GM19025 (cell line): ENCODE measurements at regions not wholly inside any gene's neighbourhood (a gene's known extent, or its start where the extent isn't known, plus 50 kb on each side); places are given as distances from the start of the nearest gene placed in this dataset.

ENCODE experiments used
- ATAC-seq: cut with Tn5 transposase; IDR thresholded peaks from one replicate; pipeline ENCODE4 v1.9.1; 2021; ENCODE audit warnings: mild to moderate bottlenecking, low read depth, moderate library complexity; ENCODE audit not compliant: unreplicated experiment

DNA sequence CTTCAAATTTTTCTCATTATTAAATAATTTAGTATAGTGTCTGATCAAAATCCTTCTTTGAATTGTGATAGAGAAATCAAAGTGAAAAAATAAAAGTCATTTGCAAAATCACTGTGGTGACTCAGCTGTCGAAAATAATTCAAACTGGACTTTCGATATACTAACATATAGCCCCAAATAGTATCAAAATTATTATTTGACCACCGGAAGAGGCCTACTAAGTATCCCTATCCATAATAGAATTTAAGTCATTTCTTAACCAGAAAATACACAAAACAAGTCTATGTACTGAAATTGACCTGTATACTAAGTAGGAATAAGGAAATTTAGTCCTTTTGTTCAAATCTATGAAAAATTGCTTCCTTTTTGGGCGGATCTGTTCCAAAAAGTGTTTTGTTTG, 180.7 kb downstream of the MRPL39 start:
- no peak for ATAC-seq

DNA sequence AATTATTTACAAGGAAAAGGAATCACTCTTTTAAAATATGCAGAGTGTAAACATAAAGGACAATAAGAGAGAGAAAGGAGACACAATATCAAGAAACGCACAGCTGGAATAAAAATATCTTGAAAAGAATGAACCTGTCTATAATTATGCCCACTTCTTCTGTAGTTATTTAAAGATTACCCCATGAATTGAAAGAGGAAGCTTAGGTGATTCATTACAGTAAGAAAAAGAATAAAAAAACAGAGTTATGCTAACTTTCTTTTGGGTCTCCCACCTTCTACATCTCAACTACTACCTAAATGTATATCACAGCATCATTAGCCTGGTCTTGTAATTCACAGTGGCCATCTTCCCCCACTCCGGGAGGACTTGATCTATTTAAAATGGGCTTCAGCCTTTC, 182.1 kb downstream of the MRPL39 start:
- ATAC-seq: no peak

DNA sequence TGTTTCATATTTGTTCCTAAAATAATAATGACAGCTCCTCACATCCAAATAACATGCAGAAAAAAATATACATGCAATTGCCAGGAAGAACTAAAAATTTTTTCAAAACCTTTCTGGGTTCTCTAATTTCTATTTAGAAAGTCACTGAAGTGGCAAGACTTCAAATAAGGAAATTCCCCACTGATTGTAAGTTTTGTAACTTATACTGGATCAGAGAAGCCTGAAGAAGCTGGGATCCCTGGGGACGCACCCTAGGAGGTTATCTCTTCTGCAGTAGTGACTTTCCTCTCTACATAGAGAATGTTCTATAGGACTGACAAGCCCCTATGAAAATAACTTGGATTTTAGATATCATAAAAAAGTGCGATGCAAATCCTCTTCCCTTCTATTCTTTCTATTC, 182.6 kb downstream of the MRPL39 start:
- ATAC-seq: no peak

DNA sequence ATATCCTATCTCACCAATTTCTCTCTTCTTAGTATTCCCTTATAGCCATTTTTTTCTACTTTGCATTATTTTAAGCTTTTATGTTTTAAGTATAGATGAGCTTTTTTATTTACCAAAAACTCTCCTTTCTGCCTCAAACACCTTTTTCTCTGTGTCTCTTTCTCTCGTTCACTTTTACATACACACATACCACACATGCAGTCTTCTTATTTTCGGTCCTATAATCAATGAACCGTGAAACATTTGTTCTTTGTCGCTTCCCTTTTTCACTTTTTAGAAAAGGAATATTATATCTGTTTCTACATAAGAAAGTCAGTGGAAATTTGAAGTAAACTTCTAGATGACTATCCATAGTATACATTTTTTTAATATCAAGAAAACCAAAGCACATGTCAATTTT, 183.2 kb downstream of the MRPL39 start:
- no peak for ATAC-seq

DNA sequence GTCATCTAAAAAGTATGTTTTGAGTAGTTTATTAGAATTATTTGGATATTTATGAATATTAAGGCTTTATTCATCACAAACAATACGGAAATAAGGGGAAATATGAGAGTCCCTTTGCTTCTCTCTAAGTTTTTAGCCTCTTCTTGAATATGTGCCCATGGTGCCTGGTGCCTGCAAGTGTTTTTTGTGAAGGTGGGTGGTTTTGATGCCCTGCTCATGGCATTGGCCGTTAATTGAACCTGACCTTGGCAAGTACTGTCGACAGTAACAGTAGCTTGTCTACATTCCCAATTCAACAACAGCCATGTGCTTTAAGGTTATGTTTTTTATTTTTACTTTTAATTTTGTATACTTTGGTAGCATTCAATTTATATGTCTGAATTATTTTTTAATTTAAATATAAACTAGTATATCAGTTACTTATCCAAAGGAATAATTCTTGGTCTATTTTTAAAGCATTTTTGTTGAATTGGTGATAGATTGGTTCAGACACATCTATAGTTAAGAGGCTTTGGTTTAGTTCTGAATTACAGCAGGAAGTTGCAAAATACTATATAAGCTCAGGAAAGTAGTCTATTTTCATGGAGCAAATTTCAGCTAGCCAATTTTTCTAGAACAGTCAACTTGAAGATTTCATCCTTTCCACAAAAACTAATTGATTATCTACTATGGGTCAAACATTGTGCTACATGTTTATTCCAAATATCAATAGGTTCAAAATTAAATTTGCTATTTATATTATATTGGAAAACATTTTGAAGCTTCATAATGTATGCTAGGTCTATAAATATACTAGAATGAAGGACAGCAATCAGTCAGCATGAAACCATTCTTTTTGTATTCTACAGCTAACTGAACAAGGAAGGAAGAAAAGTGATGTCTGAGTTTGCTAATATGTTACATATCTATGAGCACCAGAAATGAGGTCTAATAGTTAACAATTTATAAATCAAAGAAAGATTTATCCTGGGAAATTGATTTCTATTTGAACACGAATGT, 184.4 kb downstream of the MRPL39 start:
- ATAC-seq: no peak

DNA sequence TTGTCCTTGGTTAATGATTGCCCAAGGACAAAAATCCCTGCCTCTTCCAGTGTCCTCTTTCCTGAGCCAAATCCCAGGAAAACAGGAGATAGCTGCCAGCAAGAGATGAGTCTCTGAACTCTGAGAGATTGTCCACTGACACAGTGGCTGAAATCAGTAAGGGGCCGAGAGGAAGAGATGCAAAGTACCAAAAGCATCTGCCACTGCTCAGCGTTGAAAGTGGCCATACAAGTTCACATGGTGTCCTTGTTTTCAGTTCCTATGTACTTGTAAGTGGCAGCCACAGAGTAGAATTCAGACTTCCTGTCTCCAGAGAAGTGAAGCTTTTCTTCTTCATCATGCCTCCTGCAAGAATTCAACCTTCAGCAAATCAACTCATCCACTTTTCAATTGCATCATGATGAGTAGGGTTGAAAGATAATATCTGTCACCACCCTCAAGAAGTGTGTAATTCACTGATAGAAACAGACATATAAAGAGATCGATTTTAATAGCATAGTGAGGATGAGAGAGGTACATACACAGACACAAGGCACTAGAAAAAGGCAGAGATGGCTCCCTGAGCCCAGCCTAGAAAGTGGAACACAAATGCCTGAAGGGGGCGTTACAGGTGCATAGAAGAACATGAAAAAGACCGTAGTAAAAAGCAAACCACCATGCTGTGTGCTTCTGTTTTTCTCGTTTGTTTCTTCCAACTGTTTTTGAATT, 185.8 kb downstream of the MRPL39 start:
- ATAC-seq: peak; percentile 65

DNA sequence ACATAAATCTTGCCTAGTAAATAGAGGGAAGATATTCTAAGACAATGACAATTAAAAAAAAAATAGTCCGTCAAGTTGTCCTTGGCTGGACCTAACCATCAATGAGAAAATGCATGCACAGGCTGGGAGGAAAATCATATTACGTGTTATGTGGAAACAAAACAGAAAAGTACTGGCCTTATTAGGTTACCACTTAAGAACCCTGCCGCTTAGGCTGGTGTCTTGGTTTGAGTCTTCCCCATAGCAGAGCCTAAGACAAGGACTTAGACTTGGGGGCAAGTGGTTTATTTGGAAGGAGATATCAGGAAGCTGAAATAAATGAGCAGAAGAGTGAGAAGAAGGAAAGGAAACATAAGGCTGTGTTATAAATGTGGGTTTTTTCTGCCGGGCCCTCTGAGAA, 186.4 kb downstream of the MRPL39 start:
- ATAC-seq: no peak

DNA sequence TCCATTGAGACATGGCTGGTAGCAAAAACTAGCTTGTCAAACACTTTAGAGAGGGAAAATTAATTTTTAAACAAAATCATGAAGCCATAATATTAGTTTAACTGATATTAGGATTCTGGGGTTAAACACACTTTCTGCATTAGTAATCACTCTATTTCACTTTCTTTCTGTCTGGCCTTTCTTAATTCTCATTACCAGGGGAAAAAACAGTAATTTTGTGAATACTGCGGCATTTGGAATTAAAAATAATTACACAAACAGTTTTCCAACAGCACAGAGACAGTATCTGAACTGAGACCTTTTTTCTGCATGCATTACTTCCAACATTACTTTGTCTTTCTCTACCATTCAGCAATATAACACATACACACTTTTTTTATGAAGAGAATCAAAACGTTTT, 190.6 kb downstream of the MRPL39 start:
- ATAC-seq: no peak

DNA sequence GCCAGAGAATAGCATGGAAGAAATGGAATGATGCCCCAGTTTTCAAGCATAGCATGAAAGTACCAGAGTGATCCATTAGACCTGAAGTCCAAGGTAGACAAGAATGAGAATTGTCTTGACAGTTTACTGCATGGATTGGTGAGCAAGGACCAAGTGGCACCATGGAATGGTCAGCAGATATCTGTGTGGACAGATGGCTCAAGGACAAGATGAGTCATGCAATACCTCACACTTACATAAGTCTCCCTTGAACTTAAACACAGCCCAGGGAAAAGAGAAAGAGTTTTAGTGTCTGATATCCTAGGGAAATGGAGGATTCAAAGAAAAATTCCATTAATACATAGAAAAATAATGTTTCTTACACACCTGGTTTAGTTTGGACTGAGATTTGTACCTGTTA, 195.2 kb downstream of the MRPL39 start:
- ATAC-seq: no peak

DNA sequence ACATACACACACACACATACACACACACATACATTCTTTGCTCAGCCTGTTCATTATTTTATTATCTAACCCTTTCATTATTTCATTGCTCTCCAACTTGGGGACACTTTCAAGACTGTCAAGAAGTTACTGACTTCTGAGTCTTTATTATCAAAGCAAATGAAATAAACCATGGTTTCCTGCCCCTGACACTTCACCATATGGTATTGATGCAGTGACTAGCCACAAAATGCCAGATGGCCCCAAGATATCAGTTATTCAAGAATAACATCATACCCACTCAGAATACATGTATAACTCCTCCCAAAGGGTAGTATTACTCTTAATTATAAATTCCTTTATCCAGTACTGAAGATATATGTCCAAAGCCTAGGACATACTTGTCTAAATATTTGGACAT, 197.3 kb downstream of the MRPL39 start:
- ATAC-seq: no peak

DNA sequence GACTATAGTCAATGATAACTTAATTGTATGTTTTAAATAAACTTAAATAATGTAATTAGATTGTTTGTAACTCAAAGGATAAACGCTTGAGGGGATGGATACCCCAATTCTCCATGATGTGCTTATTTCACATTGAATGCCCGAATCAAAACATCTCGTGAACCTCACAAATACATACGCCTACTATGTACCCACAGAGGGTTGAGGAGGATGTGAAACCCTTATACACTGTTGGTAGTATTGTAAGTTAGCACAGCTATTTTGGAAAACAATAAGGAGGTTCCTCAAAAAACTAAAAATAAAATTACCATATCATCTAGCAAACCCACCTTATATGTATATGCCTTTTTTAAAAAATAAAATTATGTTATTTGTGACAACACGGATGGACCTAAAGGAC, 198.6 kb downstream of the MRPL39 start:
- no peak for ATAC-seq

DNA sequence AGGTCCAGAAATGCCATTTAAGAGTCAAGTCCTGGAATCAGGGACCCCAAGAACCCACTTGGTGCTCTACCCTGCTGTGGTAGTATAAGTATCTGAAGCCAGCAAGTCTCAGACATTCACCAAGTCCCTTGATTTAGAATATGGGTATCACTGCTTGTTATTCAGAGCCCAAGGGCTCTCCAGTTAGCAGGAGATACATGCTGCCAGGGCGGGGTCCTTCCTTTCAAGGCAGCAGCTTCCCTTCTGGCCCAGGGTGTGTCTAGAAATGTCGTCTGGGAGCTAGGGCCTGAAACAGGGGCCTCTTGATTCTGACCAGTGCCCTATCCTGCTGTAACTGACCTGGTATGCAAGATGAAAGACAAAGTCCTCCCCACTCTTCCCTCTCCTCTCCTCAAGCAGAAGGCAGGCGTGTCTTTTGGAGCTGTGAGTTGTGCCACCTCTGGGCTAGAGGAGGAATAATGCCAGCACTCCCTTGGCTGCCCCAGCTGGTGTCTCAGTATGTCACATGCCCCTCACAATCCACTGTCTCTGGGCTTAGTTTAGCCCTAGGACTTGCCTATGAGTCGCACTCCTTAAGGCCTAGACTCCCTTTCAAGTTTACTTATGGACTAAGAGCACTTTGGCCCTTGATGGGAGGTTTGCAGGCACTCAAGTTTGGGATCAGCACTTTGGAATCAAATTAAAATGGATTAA, 200.2 kb downstream of the MRPL39 start:
- ATAC-seq: no peak

DNA sequence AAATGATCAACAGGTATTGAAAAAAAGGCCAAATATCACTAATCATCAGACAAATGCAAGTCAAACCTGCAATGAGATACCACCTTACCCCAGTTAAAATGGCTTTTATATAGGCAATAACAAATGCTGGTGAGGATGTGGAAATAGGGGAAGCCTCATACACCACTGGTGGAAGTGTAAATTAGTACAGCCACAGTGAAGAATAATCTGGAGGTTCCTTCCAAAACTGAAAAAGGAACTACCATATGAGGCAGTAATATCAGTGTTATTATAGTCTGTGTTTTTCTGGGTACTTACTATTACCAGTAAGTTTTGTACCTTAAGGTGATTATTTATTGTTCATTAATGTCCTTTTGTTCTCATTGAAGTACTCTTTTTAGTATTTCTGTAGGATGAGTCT, 201.3 kb downstream of the MRPL39 start:
- ATAC-seq: no peak

DNA sequence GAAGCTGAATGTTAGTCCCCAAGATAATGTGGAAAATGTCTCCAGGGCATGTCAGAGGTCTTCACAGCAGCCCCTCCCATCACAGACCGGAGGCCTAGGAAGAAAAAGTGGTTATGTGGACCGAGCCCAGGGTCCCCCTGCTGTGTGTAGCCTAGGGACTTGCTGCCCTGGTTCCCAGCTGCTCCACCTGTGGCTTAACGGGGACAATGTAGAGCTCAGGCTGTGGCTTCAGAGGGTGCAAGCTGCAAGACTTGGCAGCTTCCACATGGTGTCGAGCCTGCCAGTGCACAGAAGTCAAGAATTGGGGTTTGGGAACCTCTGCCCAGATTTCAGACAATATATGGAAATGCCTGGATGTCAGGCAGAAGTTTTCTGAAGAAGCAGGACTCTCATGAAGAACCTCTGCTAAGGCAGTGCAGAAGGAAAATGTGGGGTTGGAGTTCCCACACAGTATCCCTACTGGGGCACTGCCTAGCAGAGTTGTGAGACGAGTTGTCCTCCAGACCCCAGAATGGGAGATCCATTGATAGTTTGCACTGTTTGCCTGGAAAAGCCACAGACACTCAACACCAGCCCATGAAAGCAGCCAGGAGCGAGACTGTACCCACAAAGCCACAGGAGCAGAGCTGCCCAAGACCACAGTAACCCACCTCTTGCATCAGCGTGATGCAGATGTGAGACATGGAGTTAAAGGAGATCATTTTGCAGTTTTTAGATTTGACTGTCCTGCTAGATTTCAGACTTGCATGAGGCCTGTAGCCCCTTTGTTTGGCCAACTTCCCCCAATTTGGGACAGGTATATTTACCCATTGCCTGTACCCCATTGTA, 204.9 kb downstream of the MRPL39 start:
- no peak for ATAC-seq

DNA sequence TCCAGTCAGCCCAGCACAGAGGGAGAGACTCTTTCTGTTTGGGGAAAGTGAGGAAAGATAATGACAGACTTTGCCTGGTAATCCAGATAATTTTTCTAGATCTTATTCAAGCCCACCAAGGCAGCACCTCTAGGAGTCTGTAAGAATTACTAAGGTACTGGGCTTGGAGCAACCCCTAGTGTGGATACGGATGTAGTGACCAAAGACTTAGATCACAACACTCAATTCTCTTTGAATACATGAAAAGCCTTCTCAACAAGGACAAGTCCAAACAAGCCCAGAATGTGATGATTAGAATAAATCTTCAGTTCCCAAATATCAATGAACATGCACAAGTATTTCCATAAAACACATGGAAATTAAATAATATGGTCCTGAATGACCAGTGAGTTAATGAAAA, 206.9 kb downstream of the MRPL39 start:
- ATAC-seq: no peak

DNA sequence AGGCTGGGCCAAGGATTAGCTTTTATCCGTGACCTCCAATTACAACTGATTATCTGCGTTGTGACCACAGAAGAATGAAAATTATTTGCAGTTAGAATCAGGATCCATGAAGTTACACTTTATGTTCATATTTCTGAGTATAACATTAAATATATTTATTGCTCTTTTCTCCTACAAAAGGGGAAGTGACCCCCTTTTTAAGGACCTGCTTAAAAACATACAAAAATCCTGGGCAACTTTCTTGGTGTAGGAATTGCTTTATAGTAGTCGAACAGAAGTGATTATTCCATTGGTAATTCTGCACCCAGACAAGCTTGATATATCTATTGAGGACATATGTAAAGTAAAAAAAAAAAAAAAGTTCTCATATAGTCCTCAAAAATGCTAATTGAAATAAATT, 208.7 kb downstream of the MRPL39 start:
- ATAC-seq: no peak

DNA sequence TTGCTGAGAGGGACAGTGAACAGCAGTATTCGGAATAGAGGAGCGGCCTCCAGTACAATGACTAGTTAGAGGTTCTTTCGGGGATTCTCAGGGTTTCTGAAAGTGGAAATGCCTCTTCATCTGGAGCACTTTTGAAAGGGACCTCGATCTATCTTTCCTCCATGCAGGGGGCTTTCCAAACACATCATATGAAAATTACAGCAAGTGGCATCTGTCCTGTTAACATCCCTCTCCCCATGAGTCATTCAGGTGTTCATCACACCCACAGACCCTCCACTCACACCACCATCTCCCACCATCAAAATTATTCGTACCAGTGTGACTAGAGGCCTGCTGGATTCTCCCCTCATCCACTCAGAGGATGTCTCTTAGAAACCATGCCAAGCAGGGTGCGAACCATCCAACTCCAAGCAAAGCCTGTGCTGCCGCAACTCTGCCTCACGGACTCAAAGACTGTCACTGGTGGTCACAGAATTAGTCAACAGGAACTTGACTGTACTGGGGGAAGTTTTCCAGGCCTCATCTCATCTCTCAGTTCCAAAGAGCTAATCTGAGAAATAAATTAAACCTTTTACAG, 211.1 kb downstream of the MRPL39 start:
- ATAC-seq: peak; percentile 80

DNA sequence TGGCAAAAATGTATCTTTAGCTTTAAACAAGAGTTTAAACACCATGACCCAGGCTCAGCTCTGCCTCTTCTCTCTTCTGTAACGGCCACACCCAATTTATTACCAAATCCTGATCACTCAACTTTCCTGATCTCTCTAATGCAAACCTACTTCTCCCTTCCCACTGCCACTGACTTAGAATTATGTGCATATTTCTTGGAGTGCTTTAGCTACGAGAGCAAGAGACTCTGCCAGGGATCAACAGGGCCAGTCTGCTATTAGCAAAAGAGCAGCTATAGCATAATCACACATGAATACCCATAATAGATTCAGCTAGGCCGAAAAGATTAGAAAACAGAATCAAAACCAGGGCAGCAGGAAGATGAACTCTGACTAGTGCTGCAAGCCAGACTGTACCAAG, 215.5 kb downstream of the MRPL39 start:
- ATAC-seq: no peak

DNA sequence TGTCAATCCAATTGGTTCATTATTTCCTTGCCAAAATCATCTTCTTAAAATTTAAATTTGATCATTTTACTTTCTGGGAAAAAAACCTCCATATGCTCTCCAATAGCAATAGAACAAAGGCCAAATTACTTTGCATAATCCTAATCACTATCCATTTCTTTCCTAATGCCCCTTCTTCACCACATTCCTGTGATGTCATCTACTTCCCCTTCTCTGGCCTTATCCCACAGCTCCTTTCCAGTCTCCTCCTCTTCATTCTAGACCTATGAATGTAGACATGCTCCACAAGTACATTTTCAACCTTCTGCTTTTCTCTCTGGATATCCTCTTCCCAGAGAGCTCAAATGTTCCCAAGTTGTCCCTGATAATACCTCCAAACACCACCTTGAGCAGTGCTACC, 216.6 kb downstream of the MRPL39 start:
- no peak for ATAC-seq

DNA sequence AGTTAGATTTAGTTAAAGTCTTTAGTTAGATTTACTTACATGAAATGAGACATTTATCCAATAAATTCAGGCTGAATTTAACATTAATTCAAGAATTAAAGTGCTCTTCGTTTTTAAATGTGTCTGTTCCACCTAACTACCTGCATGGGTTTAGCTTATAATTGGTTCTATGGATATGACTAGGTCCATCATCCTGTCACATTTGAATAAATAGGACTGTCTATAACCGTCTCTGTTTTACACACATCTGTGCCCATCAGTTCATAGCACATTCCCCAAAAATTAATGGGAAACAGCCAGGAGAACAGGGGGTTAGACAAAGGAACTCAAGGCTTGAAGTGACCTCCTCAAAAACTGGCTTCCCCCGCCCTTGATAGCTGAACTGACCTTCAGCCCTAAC, 219.6 kb downstream of the MRPL39 start:
- no peak for ATAC-seq
